NCI-H460 (cell line): ENCODE measurements at regions not wholly inside any gene's neighbourhood (a gene's known extent, or its start where the extent isn't known, plus 50 kb on each side); places are given as distances from the start of the nearest gene placed in this dataset.
"Not testable (repeated sequence)": the region's sequence is repeated elsewhere in the genome, so short reads cannot be mapped to it uniquely, and the experiment has no call there.

Experiments used
- DNase-seq: peaks from one replicate; pipeline ENCODE4 v3.0.0-alpha.2; 2016; ENCODE audit warnings: low read depth; ENCODE audit errors: extremely low read depth

DNA sequence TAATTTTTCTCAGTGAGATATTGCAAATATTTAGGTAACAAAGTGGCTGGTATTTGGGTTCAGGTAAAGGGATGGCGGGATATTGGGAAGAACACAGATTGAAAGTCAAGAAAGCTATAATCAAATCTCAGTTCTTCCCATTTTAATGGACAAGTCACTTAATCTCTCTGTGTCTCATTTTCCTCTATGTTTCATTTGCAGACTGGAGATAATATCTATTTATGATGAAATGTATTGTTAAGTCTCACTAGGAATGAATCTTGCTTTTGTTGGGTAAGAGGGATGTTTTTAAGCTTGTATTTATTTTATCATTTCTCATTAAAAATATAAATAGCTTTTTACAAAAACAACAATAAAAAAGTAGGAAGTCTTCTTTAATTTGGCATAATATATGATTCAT is 175.4 kb downstream of the ISL1 start:
- no peak for DNase-seq

- no peak for DNase-seq
Measured at GRCh38 chr5:51559339-51559738, 176.1 kb downstream of the ISL1 start.

DNA sequence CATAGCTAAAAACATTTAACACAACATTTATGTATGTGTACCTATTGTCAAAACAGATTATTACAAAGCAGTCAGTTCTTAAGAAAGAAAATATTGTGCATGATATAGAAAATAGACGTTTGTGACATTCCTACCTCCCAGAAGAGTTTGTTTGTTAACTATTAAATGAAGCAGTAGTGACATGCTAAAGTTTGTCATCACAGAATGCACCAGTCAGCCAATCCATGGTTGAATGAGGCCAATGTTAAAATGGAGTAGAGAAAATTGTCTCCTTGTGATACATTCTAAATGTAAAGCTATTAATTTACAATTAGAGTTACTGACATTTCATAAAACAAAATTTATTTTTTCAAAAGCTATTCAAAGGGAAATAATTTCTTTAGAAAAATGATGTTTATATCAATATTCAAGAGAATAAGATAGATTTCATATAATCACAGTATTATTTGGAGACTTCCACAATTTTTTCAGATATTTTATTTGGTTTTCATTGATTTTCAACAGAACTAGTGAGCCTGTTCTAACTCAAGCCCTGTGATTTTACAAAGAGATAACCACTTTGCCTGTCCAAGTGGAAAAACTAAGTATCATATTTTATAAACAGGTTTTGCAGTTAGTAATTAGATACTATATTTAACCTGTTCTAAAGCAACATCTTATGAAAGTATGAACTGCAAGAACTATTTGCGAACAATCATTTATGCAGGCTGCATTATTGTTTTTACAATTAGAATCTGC is 176.8 kb downstream of the ISL1 start:
- DNase-seq, result no peak

- no peak for DNase-seq
Measured at GRCh38 chr5:51566953-51567352, 183.7 kb downstream of the ISL1 start.

GRCh38 chr5:51567636-51568035 is 184.4 kb downstream of the ISL1 start:
- no peak for DNase-seq

- DNase-seq, result no peak
Measured at GRCh38 chr5:51573835-51574234, 190.6 kb downstream of the ISL1 start.

DNA sequence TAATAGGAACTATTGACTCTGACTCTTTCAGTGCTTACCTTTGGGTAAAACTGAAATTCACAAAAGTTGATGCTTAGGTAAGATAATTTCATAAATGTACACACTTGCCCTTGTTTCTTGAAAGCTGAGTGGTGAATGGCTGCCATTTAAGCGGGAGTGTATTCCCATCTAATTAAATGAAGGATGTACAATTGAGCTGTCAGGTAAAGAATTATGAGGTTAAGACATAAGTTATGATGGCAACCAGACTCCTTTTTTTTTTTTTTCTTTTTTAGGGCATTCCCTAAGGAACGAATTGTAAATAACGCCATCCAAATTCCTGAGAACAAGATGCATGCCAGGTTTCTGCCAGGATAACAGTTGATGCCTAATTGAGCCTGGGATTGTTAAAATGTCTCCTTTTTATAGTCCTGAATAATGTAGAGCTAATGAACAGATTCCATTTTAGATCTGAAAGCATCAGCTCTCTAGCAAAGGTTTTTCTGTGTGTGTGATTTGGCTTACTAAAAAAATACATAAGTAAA is 199.7 kb downstream of the ISL1 start:
- no peak for DNase-seq

DNA sequence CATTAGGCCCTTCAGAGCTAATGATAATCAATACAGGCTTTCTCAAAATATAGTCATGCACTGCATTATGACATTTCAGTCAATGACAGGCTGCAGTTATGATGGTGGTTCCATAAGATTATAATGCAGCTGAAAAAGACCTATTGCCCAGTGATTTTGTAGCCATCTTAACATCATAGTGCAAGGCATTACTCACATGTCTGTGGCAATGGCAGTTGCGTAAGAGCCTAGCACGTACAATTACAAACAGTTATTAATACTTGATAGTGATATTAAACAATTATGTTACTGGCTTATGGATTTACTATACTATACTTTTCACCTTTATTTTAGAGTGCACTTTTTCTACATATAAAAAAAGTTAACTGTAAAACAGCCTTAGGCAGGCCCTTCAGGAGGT is 214.8 kb downstream of the ISL1 start:
- peak; percentile 9 for DNase-seq

DNA sequence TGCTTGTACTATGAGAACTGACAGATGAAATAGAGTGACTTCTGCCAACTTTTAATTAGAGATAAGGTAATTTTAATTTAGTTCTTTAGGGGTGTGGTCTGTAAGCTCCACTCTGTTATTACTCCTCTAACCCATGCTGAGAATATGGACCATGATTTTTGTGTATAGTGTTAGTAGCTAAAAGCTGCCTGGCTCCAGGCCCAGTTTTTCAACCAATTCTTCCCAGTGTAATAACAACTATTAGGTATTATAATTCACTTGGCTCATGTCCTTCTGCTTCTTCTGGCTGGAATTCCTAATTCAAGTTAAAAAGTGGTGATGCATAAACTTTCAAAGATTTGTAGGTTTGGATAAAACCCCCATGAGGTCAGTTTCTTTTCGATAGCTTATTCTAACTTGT is 216.3 kb downstream of the ISL1 start:
- no peak for DNase-seq

DNA sequence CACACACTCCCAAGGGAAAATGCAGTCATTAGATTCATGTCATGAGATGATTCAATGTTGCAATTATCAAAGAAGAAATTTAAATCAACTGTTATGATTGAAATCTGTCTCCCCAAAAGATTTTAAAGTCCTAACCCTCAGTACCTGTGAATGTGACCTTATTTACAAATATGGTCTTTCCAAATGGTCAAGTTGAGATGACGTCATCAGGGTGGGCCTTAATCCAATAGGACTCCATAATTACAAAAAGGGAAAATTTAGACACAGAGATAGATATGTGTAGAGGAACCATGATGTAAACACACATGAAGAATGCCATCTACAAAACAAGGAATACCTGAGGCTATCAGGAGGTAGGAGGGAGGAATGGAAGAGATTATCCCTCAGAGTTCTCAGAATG is 221.1 kb downstream of the ISL1 start:
- DNase-seq, result no peak

DNA sequence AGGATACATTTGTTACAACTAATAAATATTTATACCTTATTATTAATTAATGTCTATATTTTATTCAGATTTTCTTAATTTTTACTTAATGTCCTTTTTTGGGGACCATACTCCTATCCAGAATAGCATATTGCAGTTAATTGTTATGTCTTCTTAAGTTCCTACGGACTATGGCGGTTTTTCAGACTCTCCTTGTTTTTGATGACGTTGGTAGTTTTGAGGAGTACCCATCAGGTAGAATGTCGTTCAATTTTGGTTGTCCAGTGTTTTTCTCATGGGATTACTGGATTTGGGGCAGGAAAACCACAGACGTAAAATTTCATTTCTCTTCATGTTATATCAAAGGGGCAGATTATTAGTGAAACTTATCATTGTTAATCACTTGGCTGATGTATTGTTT is 223.7 kb downstream of the ISL1 start:
- DNase-seq, result no peak

DNA sequence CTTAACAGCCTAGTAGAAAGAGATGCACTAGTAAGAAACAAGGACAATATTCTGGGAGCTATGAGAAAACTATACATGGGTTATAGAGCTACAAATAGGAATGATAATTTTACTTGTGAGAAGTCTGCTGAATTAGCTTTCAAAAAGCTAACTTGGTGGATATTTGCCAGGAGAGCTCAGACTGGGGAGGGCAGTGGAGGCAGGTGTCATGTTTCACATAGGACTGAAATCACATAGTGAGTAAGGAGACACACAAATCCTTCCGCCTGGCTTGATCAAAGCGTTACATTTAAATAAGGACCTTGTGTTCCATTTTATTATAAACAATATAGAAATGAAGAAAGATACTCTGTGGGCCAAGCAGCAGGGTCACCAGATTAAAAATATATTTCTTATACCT is 235.0 kb downstream of the ISL1 start:
- DNase-seq, result no peak

GRCh38 chr5:51621156-51621555 is 237.9 kb downstream of the ISL1 start:
- DNase-seq, result no peak

DNA sequence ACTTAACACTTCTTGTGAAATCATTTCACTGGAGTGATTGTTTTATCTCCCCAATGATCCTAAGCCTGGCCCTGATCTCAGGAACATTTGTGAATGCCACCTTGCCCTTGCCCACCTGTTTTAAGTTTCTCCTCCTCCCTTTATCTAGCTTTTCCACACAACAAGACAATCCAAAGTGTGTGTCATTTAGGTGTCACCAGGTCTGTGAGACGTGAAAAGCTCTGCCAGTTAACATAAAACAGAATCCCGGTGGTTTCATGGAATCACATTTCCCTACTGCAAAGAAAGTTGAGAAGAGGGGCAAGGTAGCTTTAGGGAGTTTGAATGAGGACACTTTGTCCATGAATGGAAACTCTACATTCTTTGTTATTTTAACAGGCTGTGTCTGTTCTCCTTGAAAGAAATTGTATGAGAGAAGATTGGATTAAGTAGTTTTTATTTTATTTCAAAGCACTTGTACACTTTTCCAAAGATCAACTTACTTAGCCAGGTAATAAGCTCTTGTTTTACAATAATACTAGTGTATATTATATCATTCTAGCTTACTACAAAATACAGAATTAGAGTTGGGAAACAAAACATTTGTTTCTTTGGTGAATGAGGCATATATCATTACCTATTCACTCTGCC is 239.0 kb downstream of the ISL1 start:
- no peak for DNase-seq

DNA sequence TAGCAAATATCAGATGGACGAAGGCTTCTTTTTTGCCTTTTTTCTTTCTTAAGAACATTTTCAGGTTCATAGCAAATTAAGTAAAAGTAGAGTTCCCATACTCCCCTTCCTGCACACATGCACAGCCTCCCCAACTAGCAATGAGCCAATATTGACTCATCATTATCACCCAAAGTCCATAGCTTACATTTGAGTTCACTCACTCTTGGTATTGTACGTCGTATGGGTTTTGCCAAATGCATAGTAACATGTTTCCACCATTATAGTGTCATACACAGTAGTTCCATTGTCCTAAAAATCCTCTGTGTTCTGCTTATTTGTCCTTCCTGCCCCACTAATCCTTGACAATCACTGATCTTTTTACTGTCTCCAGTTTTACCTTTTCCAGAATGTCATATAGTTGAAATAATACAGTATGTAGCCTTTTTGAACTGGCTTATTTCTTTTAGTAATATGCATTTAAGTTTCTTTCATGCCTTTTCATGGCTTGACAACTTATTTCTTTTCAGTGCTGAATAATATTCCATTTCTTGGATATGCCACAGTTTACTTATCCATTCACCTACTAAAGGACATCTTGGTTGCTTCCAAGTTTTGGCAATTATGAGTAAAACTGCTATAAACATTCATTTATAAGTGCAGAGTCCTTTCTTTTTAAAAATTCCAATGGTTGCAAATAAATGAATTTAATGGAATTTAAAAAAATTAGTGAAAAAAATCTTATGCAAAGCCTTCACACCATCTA is 242.1 kb downstream of the ISL1 start:
- DNase-seq, result no peak

- no peak for DNase-seq
Measured at GRCh38 chr5:51632027-51632426, 248.8 kb downstream of the ISL1 start.

- DNase-seq, result no peak
Measured at GRCh38 chr5:51632793-51633192, 249.5 kb downstream of the ISL1 start.

DNA sequence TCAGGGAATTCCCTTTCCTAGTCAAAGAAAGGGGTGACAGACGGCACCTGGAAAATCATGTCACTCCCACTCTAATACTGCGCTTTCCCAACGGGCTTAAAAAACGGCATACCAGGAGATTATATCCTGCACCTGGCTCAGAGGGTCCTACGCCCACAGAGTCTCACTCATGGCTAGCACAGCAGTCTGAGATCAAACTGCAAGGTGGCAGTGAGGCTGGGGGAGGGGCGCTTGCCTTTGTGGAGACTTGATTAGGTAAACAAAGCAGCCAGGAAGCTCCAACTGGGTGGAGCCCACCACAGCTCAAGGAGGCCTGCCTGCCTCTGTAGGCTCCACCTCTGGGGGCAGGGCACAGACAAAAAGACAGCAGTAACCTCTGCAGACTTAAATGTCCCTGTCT is 253.7 kb downstream of the ISL1 start:
- DNase-seq, result not testable (repeated sequence)

GRCh38 chr5:51644976-51645375 is 261.7 kb downstream of the ISL1 start:
- no peak for DNase-seq

- DNase-seq, result no peak
Measured at GRCh38 chr5:51646482-51646881, 263.2 kb downstream of the ISL1 start.

DNA sequence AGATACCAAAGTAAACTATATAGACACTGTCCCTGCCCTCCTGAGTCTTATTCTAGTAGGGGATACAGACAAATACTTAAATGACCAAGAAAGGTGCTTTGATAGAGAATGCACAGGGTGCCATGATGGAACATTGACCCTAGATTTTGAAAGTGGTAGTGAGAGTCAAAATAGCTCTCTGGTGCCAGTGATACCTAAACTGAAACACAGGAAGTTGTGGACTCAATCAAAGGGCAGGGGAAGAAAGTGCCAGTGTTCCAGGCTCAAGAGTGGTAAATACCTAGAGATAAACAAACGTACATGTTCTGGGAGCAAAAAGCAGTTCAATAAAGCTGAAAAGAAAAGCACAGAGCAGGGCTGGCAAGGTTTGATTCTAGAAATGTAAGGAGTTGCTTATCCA is 267.6 kb downstream of the ISL1 start:
- no peak for DNase-seq

DNA sequence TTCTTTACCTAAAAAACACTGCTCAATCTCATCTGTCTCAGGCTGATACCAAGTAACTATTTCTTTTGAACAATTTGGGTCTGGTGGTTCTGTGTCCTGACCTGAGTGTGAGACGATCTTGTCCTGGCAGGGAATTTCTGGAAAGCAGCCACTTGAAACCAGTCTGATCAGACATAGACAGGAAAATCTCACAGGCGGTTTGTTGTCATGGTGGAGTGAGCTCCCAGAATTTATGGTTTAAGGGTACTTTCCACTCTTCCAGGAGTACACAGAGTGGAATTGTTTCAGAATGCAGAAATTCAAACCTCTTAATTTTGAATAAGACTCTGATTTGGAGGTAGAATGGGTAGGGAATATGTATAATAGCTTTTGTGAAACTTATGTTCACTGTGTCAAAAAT is 268.2 kb downstream of the ISL1 start:
- DNase-seq, result no peak
